ENCODE measurements at regions not wholly inside any gene's neighbourhood (a gene's known extent, or its start where the extent isn't known, plus 50 kb on each side); places are given as distances from the start of the nearest gene placed in this dataset.

- no peak for DNase-seq (ENCODE audit: low spot score in 2 of 2)
- no peak overlapping the region for H3K27ac ChIP-seq
- no peaks in the 10 kb centered on the region for H3K9me3 ChIP-seq
- TF ChIP-seq POLR2AphosphoS5 (IDR thresholded peaks at IDR 0.05): no peak
- no peak for TF ChIP-seq POLR2A (IDR thresholded peaks at IDR 0.05)
- TF ChIP-seq EP300 (IDR thresholded peaks at IDR 0.05): no peak
- no peak for TF ChIP-seq CTCF (IDR thresholded peaks at IDR 0.05)
- no peaks in the 10 kb centered on the region for H3K36me3 ChIP-seq
- peaks cover 27% of the 10 kb centered on the region for H3K4me1 ChIP-seq
- 42% methylated on average over 2 of the region's 2 CpGs for WGBS
- H3K27me3 ChIP-seq: no peaks in the 10 kb centered on the region
- H3K4me3 ChIP-seq: no peak overlapping the region
Observed at GRCh38 chr13:52925251-52925650, 76.8 kb upstream of the PCDH8 start.

- Histone ChIP-seq H3K4me3 (no peak overlapping the region), H3K9me3 (no peaks in the 10 kb centered on the region), H3K27ac (no peak overlapping the region), H3K36me3 (no peaks in the 10 kb centered on the region), H3K27me3 (no peaks in the 10 kb centered on the region), H3K4me1 (peaks cover 27% of the 10 kb centered on the region)
- no peak for TF ChIP-seq CTCF (IDR thresholded peaks at IDR 0.05)
- no peak for TF ChIP-seq POLR2A (IDR thresholded peaks at IDR 0.05)
- TF ChIP-seq EP300 (IDR thresholded peaks at IDR 0.05): no peak
- TF ChIP-seq POLR2AphosphoS5 (IDR thresholded peaks at IDR 0.05): no peak
- DNase-seq (ENCODE audit: low spot score in 2 of 2): no peak
- 72% methylated on average over 10 of the region's 10 CpGs for WGBS
Observed at GRCh38 chr13:52924289-52925148, 76.1 kb upstream of the PCDH8 start.

GRCh38 chr13:52922961-52923360 is 74.5 kb upstream of the PCDH8 start:
- no peak for DNase-seq (ENCODE audit: low spot score in 2 of 2)
- WGBS: 85% methylated on average over 1 of the region's 1 CpG
- Histone ChIP-seq H3K27ac (no peak overlapping the region), H3K4me1 (peaks cover 27% of the 10 kb centered on the region), H3K27me3 (no peaks in the 10 kb centered on the region), H3K9me3 (no peaks in the 10 kb centered on the region), H3K4me3 (no peak overlapping the region), H3K36me3 (no peaks in the 10 kb centered on the region)
- no peak for TF ChIP-seq CTCF (IDR thresholded peaks at IDR 0.05)
- no peak for TF ChIP-seq EP300 (IDR thresholded peaks at IDR 0.05)
- no peak for TF ChIP-seq POLR2AphosphoS5 (IDR thresholded peaks at IDR 0.05)
- no peak for TF ChIP-seq POLR2A (IDR thresholded peaks at IDR 0.05)

DNA sequence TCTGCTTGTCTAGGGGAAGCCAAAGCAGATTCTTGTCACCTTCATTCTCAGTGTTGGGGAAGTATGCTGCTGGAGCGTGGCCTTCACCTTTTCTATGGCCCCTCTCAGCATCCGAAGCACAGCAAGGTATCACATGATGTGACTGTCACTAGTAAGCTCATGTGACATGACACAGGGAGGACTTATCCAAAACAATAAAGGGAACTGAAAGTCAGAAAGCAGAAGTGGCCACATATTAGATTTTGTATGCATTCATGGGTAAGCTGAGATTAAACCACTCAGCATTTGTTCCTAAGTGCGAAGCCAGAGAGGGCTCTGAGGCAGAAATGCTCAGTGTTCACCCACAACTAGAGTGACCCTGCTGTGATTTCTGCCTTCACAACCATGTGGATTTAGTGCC is 72.8 kb upstream of the PCDH8 start:
- Histone ChIP-seq H3K27ac (no peak overlapping the region), H3K4me1 (peaks cover 20% of the 10 kb centered on the region), H3K36me3 (no peaks in the 10 kb centered on the region), H3K9me3 (no peaks in the 10 kb centered on the region), H3K4me3 (no peak overlapping the region), H3K27me3 (no peaks in the 10 kb centered on the region)
- DNase-seq (ENCODE audit: low spot score in 2 of 2): no peak
- WGBS: 73% methylated on average over 3 of the region's 3 CpGs
- TF ChIP-seq CTCF (IDR thresholded peaks at IDR 0.05) (no peak), EP300 (IDR thresholded peaks at IDR 0.05) (no peak), POLR2A (IDR thresholded peaks at IDR 0.05) (no peak), POLR2AphosphoS5 (IDR thresholded peaks at IDR 0.05) (no peak)

- Histone ChIP-seq H3K4me1 (no peaks in the 10 kb centered on the region), H3K9me3 (no peaks in the 10 kb centered on the region), H3K27me3 (no peaks in the 10 kb centered on the region), H3K4me3 (no peak overlapping the region), H3K27ac (no peak overlapping the region), H3K36me3 (no peaks in the 10 kb centered on the region)
- TF ChIP-seq POLR2AphosphoS5 (IDR thresholded peaks at IDR 0.05) (no peak), EP300 (IDR thresholded peaks at IDR 0.05) (no peak), POLR2A (IDR thresholded peaks at IDR 0.05) (no peak), CTCF (IDR thresholded peaks at IDR 0.05) (no peak)
- DNase-seq (ENCODE audit: low spot score in 2 of 2): no peak
Observed at GRCh38 chr13:52916486-52916990, 68.1 kb upstream of the PCDH8 start.

Data from suprapubic skin (tissue), 4 donors.